ENCODE measurements at regions not wholly inside any gene's neighbourhood (a gene's known extent, or its start where the extent isn't known, plus 50 kb on each side); places are given as distances from the start of the nearest gene placed in this dataset.

DNA sequence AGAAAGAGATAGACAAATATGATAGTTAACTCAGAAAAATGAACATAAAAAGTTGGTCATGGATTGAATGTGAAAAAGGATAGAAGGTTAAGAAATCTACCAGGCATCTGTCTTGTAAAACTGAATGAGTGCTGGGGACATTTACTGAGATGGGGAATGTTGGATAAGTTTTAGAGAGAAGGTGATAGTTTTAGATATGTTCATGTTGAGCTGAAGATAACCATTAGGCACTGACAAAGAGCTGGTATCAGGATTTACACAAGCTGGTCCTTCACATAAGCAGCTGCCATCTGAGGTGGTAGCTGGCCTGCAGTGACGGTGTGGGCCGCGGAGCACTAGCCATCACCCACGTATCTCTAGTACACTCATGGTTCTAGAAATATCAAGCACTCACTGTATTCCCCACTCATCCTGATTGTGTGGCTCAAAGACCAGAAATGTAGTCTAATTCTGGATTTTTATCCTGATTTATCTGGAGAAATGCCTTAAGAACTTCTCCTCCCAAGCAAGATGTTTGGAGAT lies 194.4 kb upstream of the KCNJ16 start:
- no peak for DNase-seq
- Histone ChIP-seq H3K9me3 (no peaks in the 10 kb centered on the region), H3K27ac (no peak overlapping the region), H3K36me3 (no peaks in the 10 kb centered on the region), H3K27me3 (no peaks in the 10 kb centered on the region), H3K4me3 (no peak overlapping the region), H3K4me1 (no peaks in the 10 kb centered on the region)
- FAIRE-seq = no peak
- 82 to 94% methylated on average over 4 of the region's 4 CpGs for WGBS, 2 donors
- intact Hi-C loops (cut with DNase I) = no loop called here
- ATAC-seq = no peak
- TF ChIP-seq, protein P1, sequence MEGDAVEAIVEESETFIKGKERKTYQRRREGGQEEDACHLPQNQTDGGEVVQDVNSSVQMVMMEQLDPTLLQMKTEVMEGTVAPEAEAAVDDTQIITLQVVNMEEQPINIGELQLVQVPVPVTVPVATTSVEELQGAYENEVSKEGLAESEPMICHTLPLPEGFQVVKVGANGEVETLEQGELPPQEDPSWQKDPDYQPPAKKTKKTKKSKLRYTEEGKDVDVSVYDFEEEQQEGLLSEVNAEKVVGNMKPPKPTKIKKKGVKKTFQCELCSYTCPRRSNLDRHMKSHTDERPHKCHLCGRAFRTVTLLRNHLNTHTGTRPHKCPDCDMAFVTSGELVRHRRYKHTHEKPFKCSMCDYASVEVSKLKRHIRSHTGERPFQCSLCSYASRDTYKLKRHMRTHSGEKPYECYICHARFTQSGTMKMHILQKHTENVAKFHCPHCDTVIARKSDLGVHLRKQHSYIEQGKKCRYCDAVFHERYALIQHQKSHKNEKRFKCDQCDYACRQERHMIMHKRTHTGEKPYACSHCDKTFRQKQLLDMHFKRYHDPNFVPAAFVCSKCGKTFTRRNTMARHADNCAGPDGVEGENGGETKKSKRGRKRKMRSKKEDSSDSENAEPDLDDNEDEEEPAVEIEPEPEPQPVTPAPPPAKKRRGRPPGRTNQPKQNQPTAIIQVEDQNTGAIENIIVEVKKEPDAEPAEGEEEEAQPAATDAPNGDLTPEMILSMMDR (IDR thresholded peaks at IDR 0.05) = no peak

GRCh38 chr17:69882281-69882680 lies 192.7 kb upstream of the KCNJ16 start:
- 17% methylated on average over 2 of the region's 2 CpGs for WGBS, 2 donors
- TF ChIP-seq, protein P1 (IDR thresholded peaks at IDR 0.05) = no peak
- Histone ChIP-seq H3K27me3 (no peaks in the 10 kb centered on the region), H3K27ac (no peak overlapping the region), H3K4me3 (no peak overlapping the region), H3K9me3 (no peaks in the 10 kb centered on the region), H3K36me3 (no peaks in the 10 kb centered on the region), H3K4me1 (no peaks in the 10 kb centered on the region)
- intact Hi-C loops (cut with DNase I) = no loop called here
- FAIRE-seq = no peak
- no peak for DNase-seq
- ATAC-seq = no peak

DNA sequence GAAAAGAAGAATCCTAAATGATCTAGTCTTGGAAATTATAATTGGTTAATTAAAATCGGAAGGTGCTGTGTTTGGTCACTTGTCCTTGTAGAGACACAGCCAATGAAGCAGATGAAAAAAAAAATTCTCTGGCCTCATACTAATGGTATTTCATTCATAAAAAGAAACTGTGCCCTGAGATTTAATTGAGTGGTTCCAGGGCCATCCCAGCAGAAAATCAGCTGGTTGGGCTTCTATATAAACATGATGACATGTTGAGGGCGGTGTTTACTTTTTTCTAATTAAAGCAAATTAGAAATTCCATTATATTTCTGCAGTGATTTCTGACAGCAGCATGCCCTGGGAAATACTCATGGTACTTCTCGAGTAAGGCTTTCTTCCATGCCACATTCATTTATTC lies 191.9 kb upstream of the KCNJ16 start:
- no peak for FAIRE-seq
- Histone ChIP-seq H3K27ac (no peak overlapping the region), H3K36me3 (no peaks in the 10 kb centered on the region), H3K4me3 (no peak overlapping the region), H3K4me1 (no peaks in the 10 kb centered on the region), H3K27me3 (no peaks in the 10 kb centered on the region), H3K9me3 (no peaks in the 10 kb centered on the region)
- WGBS, 2 donors = 87 to 92% methylated on average over 3 of the region's 3 CpGs
- intact Hi-C loops (cut with DNase I) = no loop called here
- DNase-seq = no peak
- TF ChIP-seq, protein P1 (IDR thresholded peaks at IDR 0.05) = no peak
- ATAC-seq = no peak

DNA sequence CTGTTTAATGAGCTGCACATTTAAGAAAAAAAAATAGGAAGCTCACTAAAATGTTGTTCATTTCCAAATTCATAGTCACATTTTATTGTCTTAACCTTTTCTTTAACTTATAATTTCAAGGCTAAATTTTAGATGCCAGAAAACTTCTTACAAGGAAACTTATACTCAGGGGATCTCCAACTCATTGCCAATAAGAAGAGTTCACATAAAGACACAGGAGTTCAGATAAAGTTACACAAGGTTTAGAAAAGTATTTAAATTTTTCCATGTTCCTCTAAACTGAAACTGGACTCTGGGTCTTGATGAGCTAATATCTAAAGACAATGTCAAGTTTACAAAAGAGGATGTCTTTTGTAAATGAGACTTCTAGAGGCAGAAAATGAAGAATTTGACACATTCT lies 190.7 kb upstream of the KCNJ16 start:
- TF ChIP-seq, protein P1 (IDR thresholded peaks at IDR 0.05) = no peak
- H3K36me3 ChIP-seq = no peaks in the 10 kb centered on the region
- no peaks in the 10 kb centered on the region for H3K4me1 ChIP-seq
- no peak for FAIRE-seq
- H3K27me3 ChIP-seq = no peaks in the 10 kb centered on the region
- H3K27ac ChIP-seq = no peak overlapping the region
- intact Hi-C loops (cut with DNase I) = no loop called here
- H3K4me3 ChIP-seq = no peak overlapping the region
- DNase-seq = no peak
- ATAC-seq = no peak
- no peaks in the 10 kb centered on the region for H3K9me3 ChIP-seq

DNA sequence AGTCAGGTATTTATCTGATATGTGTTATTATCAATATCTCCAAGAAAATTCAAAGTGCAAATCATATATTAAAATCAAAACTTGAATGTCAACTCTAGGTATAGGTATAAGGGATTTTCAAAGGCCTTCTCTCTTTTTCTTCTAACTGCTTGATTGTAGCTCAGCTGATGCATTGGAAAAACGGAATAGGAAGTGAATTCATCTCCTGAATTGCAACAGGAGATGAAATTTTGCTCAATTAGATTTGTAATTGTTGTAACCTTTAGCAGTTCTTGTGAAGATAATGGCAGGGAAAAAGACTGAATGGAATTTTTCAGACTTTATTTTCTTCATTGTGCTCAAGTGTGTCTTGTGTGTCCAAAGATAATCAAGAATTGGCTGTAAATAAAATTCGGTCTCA lies 190.2 kb upstream of the KCNJ16 start:
- Histone ChIP-seq H3K4me3 (no peak overlapping the region), H3K27me3 (no peaks in the 10 kb centered on the region), H3K4me1 (no peaks in the 10 kb centered on the region), H3K27ac (no peak overlapping the region), H3K36me3 (no peaks in the 10 kb centered on the region), H3K9me3 (no peaks in the 10 kb centered on the region)
- intact Hi-C loops (cut with DNase I) = no loop called here
- no peak for DNase-seq
- no peak for FAIRE-seq
- no peak for ATAC-seq
- 31 to 77% methylated on average over 2 of the region's 2 CpGs for WGBS, 2 donors
- TF ChIP-seq, protein P1 (IDR thresholded peaks at IDR 0.05) = no peak
